LNCAP (cell line): ENCODE measurements at regions not wholly inside any gene's neighbourhood (a gene's known extent, or its start where the extent isn't known, plus 50 kb on each side); places are given as distances from the start of the nearest gene placed in this dataset.

Experiments used
- CTCF ChIP-seq: fragments of 450-650 bp; IDR thresholded peaks from 2 replicates; pipeline ENCODE4 v1.5.1; 2017; ENCODE audit warnings: mild to moderate bottlenecking

GRCh38 chr3:165502707-165503106 is 306.5 kb upstream of the SLITRK3 start:
- TF ChIP-seq CTCF, result no peak

DNA sequence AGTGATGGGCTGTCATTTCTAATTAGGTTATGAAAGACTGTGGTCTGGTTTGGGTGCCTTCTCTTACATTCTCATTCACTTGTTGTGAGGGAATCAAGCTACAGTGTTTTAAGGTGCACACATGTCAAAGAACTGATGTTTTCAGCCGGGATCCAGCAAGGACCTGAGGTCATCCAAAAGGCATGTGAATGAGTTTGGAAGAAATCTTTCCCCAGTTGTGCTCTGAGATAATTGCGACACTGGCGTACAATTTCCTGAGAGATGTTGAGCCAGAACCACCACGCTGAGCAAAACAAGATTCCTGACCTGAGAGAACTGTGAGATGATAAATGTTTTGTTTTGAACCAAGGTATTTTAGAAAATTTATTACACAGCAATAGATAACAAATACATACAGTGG is 295.3 kb upstream of the SLITRK3 start:
- TF ChIP-seq CTCF, result no peak

- TF ChIP-seq CTCF, result no peak
Observed at GRCh38 chr3:165476399-165477060, 280.3 kb upstream of the SLITRK3 start.

GRCh38 chr3:165466856-165467255 is 270.7 kb upstream of the SLITRK3 start:
- no peak for TF ChIP-seq CTCF

GRCh38 chr3:165464736-165465135 is 268.6 kb upstream of the SLITRK3 start:
- TF ChIP-seq CTCF, result no peak

DNA sequence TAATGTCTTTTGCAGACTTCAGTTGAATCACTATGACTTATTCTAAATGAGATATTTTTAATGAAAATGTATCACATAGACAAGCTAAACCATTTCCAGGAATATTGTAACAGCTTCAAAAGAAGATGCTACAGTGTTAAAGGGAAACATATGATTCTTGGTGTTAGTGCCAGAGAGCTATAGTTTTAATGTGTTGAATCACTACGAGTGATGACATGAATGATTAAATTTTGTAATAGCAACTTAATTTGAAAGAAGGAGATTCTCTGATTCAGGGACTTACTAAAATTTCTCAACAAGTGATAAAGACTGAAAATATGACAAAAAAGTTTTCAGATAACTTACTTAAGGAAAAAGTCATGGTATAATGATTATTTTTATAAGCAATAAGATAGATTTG is 267.3 kb upstream of the SLITRK3 start:
- TF ChIP-seq CTCF, result no peak

DNA sequence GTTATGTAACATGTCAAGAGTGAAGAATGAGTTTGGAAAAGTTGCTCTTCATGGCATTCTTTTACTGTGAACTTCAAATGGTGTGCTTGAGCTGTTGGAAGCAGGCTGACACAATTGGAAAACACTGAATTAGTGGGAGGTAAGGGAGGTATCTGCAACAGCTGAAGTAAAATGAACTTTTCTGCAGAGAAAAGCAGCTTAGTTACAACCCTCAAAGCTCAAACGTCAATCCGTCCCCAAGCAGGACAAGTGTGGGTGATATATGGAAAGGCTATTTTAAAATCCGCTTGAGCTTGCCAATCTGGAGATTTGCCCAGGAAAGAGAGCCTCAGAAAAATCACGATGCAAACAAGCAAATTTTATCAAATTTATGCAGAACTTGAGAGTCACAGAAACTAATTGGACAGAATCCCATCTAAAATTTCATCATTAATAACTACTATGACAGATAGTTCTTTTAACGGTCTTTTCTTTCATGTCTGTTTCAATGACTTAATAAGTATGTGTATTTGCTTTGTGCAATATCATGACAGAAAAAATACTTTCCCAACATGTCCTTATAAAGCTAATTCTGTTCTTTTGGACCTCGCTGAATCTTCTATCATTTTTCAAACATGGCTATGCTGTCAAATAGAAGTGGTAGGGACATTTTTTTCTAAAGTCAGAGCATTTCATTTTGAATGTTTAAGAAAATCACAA is 266.6 kb upstream of the SLITRK3 start:
- TF ChIP-seq CTCF, result no peak
